ENCODE measurements at regions not wholly inside any gene's neighbourhood (a gene's known extent, or its start where the extent isn't known, plus 50 kb on each side); places are given as distances from the start of the nearest gene placed in this dataset.

- no peaks in the 10 kb centered on the region for H3K27me3 ChIP-seq (ENCODE audit: control insufficient read depth, insufficient read depth, low read length)
- no peak overlapping the region for H3K27ac ChIP-seq (ENCODE audit: insufficient read depth, low read length)
- no peaks in the 10 kb centered on the region for H3K4me1 ChIP-seq (ENCODE audit: control insufficient read depth, extremely low read depth, insufficient read depth, low read length)
- H4K20me1 ChIP-seq (ENCODE audit: control insufficient read depth, extremely low read depth, insufficient read depth, low read length): no peaks in the 10 kb centered on the region
- H3K4me2 ChIP-seq (ENCODE audit: extremely low read depth, insufficient read depth, low read length): no peak overlapping the region
- no peak overlapping the region for H3K4me3 ChIP-seq (replicated peaks in 1 of 4; ENCODE audit: control extremely low read depth in 1 of 4, insufficient read depth in 1 of 4, low read depth in 3 of 4, low read length in 4 of 4)
- H3K9ac ChIP-seq (ENCODE audit: insufficient read depth, low read length): no peak overlapping the region
- no peak overlapping the region for H2AFZ ChIP-seq (ENCODE audit: low read length)
- no peaks in the 10 kb centered on the region for H3K9me3 ChIP-seq (ENCODE audit: control insufficient read depth, insufficient read depth, low read depth, low read length)
- no peaks in the 10 kb centered on the region for H3K36me3 ChIP-seq (ENCODE audit: control insufficient read depth, insufficient read depth, low read length)
- H3K79me2 ChIP-seq (ENCODE audit: control insufficient read depth, insufficient read depth, low read length): no peaks in the 10 kb centered on the region
- DNase-seq (ENCODE audit: low read depth in 2 of 2): no peak
- TF ChIP-seq CTCF (conservative IDR thresholded peaks at IDR 0.05 in 1 of 2, IDR thresholded peaks at IDR 0.05 in 1 of 2; ENCODE audit: low read depth in 1 of 2, low read length in 2 of 2): no peak
- TF ChIP-seq EZH2 (IDR thresholded peaks at IDR 0.05; ENCODE audit: low read length, missing control alignments): no peak
Measured at GRCh38 chr2:133942398-133942797, 311.5 kb upstream of the MGAT5 start.

GRCh38 chr2:133943108-133943507, 310.8 kb upstream of the MGAT5 start:
- no peaks in the 10 kb centered on the region for H3K4me1 ChIP-seq (ENCODE audit: control insufficient read depth, extremely low read depth, insufficient read depth, low read length)
- no peak overlapping the region for H3K4me2 ChIP-seq (ENCODE audit: extremely low read depth, insufficient read depth, low read length)
- no peak for TF ChIP-seq EZH2 (IDR thresholded peaks at IDR 0.05; ENCODE audit: low read length, missing control alignments)
- TF ChIP-seq CTCF (conservative IDR thresholded peaks at IDR 0.05 in 1 of 2, IDR thresholded peaks at IDR 0.05 in 1 of 2; ENCODE audit: low read depth in 1 of 2, low read length in 2 of 2): no peak
- no peaks in the 10 kb centered on the region for H3K79me2 ChIP-seq (ENCODE audit: control insufficient read depth, insufficient read depth, low read length)
- no peak for DNase-seq (ENCODE audit: low read depth in 2 of 2)
- no peaks in the 10 kb centered on the region for H3K36me3 ChIP-seq (ENCODE audit: control insufficient read depth, insufficient read depth, low read length)
- H3K9ac ChIP-seq (ENCODE audit: insufficient read depth, low read length): no peak overlapping the region
- no peaks in the 10 kb centered on the region for H3K9me3 ChIP-seq (ENCODE audit: control insufficient read depth, insufficient read depth, low read depth, low read length)
- no peak overlapping the region for H3K4me3 ChIP-seq (replicated peaks in 1 of 4; ENCODE audit: control extremely low read depth in 1 of 4, insufficient read depth in 1 of 4, low read depth in 3 of 4, low read length in 4 of 4)
- H3K27ac ChIP-seq (ENCODE audit: insufficient read depth, low read length): no peak overlapping the region
- H3K27me3 ChIP-seq (ENCODE audit: control insufficient read depth, insufficient read depth, low read length): no peaks in the 10 kb centered on the region
- no peak overlapping the region for H2AFZ ChIP-seq (ENCODE audit: low read length)
- no peaks in the 10 kb centered on the region for H4K20me1 ChIP-seq (ENCODE audit: control insufficient read depth, extremely low read depth, insufficient read depth, low read length)

- Histone ChIP-seq H3K4me3 (replicated peaks in 1 of 4; ENCODE audit: control extremely low read depth in 1 of 4, insufficient read depth in 1 of 4, low read depth in 3 of 4, low read length in 4 of 4) (no peak overlapping the region), H3K9me3 (ENCODE audit: control insufficient read depth, insufficient read depth, low read depth, low read length) (no peaks in the 10 kb centered on the region), H4K20me1 (ENCODE audit: control insufficient read depth, extremely low read depth, insufficient read depth, low read length) (no peaks in the 10 kb centered on the region), H3K27ac (ENCODE audit: insufficient read depth, low read length) (no peak overlapping the region), H3K79me2 (ENCODE audit: control insufficient read depth, insufficient read depth, low read length) (no peaks in the 10 kb centered on the region), H2AFZ (ENCODE audit: low read length) (no peak overlapping the region), H3K9ac (ENCODE audit: insufficient read depth, low read length) (no peak overlapping the region), H3K4me1 (ENCODE audit: control insufficient read depth, extremely low read depth, insufficient read depth, low read length) (no peaks in the 10 kb centered on the region), H3K36me3 (ENCODE audit: control insufficient read depth, insufficient read depth, low read length) (no peaks in the 10 kb centered on the region), H3K27me3 (ENCODE audit: control insufficient read depth, insufficient read depth, low read length) (peaks cover 3% of the 10 kb centered on the region), H3K4me2 (ENCODE audit: extremely low read depth, insufficient read depth, low read length) (no peak overlapping the region)
- TF ChIP-seq CTCF (conservative IDR thresholded peaks at IDR 0.05 in 1 of 2, IDR thresholded peaks at IDR 0.05 in 1 of 2; ENCODE audit: low read depth in 1 of 2, low read length in 2 of 2) (no peak), EZH2 (IDR thresholded peaks at IDR 0.05; ENCODE audit: low read length, missing control alignments) (no peak)
- DNase-seq (ENCODE audit: low read depth in 2 of 2): no peak
Measured at GRCh38 chr2:133945089-133945488, 308.8 kb upstream of the MGAT5 start.
